DND-41 (cell line): ENCODE measurements at regions not wholly inside any gene's neighbourhood (a gene's known extent, or its start where the extent isn't known, plus 50 kb on each side); places are given as distances from the start of the nearest gene placed in this dataset.

Experiments used
- ATAC-seq: fragments of 200-7000 bp; cut with Tn5 transposase; 3 replicates; pipeline ENCODE4 v1.9.1; 2021; ENCODE audit warnings: low read depth; ENCODE audit not compliant: insufficient read depth
- DNase-seq: peaks from one replicate; pipeline ENCODE4 v3.0.0-alpha.2; 2020
- H2AFZ ChIP-seq: 2 replicates; pipeline ENCODE4 v1.6.0; 2012; ENCODE audit warnings: low read depth, low read length
- H3K27ac ChIP-seq: 2 replicates; pipeline ENCODE4 v1.5.1; 2012; ENCODE audit warnings: low read length, inconsistent platforms
- H3K27me3 ChIP-seq: fragments of 200-600 bp; sonication (generic); 2 replicates; pipeline ENCODE4 v1.6.0; 2012; ENCODE audit warnings: low read length, mild to moderate bottlenecking, inconsistent platforms; ENCODE audit not compliant: insufficient read depth, poor library complexity
- H3K36me3 ChIP-seq: 2 replicates; pipeline ENCODE4 v1.5.1; 2012; ENCODE audit warnings: low read length, inconsistent platforms; ENCODE audit not compliant: insufficient read depth
- H3K4me1 ChIP-seq: 2 replicates; pipeline ENCODE4 v1.5.1; 2012; ENCODE audit warnings: mild to moderate bottlenecking, low read length; ENCODE audit not compliant: insufficient read depth
- H3K4me2 ChIP-seq: 2 replicates; pipeline ENCODE4 v1.6.0; 2012; ENCODE audit warnings: mild to moderate bottlenecking, moderate library complexity, low read length, inconsistent platforms; ENCODE audit not compliant: insufficient read depth
- H3K4me3 ChIP-seq, 2 experiments: fragments of 200-600 bp in 1 of 2; shearing (Covaris generic) in 1 of 2; 2 replicates each; pipeline ENCODE4 v1.5.1; 2012 to 2016; ENCODE audit warnings: inconsistent platforms in 2 of 2, low read length in 2 of 2, mild to moderate bottlenecking in 2 of 2, low read depth in 1 of 2, moderate library complexity in 1 of 2
- H3K79me2 ChIP-seq: 2 replicates; pipeline ENCODE4 v1.6.0; 2012; ENCODE audit warnings: low read length, inconsistent platforms; ENCODE audit not compliant: insufficient read depth
- H3K9ac ChIP-seq: 2 replicates; pipeline ENCODE4 v1.6.0; 2012; ENCODE audit warnings: low read depth, mild to moderate bottlenecking, inconsistent platforms, low read length, moderate library complexity
- H3K9me3 ChIP-seq: 2 replicates; pipeline ENCODE4 v1.5.1; 2012; ENCODE audit warnings: low read length, moderate library complexity, mild to moderate bottlenecking, inconsistent platforms; ENCODE audit not compliant: insufficient read depth, severe bottlenecking
- H4K20me1 ChIP-seq: 2 replicates; pipeline ENCODE4 v1.6.0; 2012; ENCODE audit warnings: low read length; ENCODE audit not compliant: insufficient read depth
- CTCF ChIP-seq: IDR thresholded peaks from 2 replicates; pipeline ENCODE4 v1.5.1; 2012; ENCODE audit warnings: borderline replicate concordance, low read length, moderate library complexity, mild to moderate bottlenecking; ENCODE audit not compliant: poor library complexity, severe bottlenecking; ENCODE audit errors: extremely low read depth
- EZH2 ChIP-seq: IDR thresholded peaks from 3 replicates; pipeline ENCODE4 v1.6.1; 2012; ENCODE audit warnings: borderline replicate concordance, low read depth, mild to moderate bottlenecking, moderate library complexity, low read length, inconsistent platforms; ENCODE audit not compliant: severe bottlenecking

DNA sequence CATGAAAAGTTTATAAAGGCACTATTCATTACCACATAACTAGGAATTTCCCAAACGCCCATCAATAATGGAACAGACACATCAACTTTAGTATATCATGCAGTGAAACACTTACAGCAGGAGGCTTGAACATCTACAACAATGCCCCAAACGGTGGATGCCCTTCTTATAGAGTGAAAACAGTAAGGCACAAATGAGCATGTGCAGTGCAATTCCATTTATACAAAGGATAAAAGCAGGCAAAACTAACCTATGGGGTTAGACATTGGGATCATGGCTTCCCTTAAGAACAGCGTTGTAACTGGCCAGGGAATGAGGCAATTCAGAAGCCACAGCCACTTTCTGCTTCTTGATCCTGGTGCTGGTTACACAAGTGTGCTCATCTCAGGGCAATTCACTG lies 1363.0 kb downstream of the TBC1D22A start:
- Histone ChIP-seq H3K79me2 (no peaks in the 10 kb centered on the region), H3K4me1 (no peaks in the 10 kb centered on the region), H2AFZ (no peak overlapping the region), H4K20me1 (no peaks in the 10 kb centered on the region), H3K9ac (no peak overlapping the region), H3K4me3 (no peak overlapping the region), H3K27ac (no peak overlapping the region), H3K27me3 (no peaks in the 10 kb centered on the region), H3K4me2 (no peak overlapping the region), H3K9me3 (no peaks in the 10 kb centered on the region), H3K36me3 (no peaks in the 10 kb centered on the region)
- DNase-seq (no peak), ATAC-seq (no peak)
- TF ChIP-seq EZH2 (no peak), CTCF (no peak)

GRCh38 chr22:48121984-48122383 lies 1359.5 kb downstream of the TBC1D22A start:
- H3K27ac ChIP-seq = no peak overlapping the region
- H3K4me2 ChIP-seq = no peak overlapping the region
- no peaks in the 10 kb centered on the region for H3K79me2 ChIP-seq
- H3K27me3 ChIP-seq = no peaks in the 10 kb centered on the region
- H3K4me1 ChIP-seq = no peaks in the 10 kb centered on the region
- H3K36me3 ChIP-seq = no peaks in the 10 kb centered on the region
- H2AFZ ChIP-seq = no peak overlapping the region
- no peaks in the 10 kb centered on the region for H4K20me1 ChIP-seq
- H3K9me3 ChIP-seq = no peaks in the 10 kb centered on the region
- no peak overlapping the region for H3K9ac ChIP-seq
- DNase-seq = no peak
- no peak overlapping the region for H3K4me3 ChIP-seq
- no peak for TF ChIP-seq EZH2
- no peak for TF ChIP-seq CTCF
- ATAC-seq = no peak

GRCh38 chr22:48118654-48119053 lies 1356.2 kb downstream of the TBC1D22A start:
- Histone ChIP-seq H3K27ac (no peak overlapping the region), H3K9me3 (no peaks in the 10 kb centered on the region), H3K36me3 (no peaks in the 10 kb centered on the region), H3K4me2 (no peak overlapping the region), H3K9ac (no peak overlapping the region), H3K4me3 (no peak overlapping the region), H3K79me2 (no peaks in the 10 kb centered on the region), H3K4me1 (no peaks in the 10 kb centered on the region), H3K27me3 (no peaks in the 10 kb centered on the region), H4K20me1 (no peaks in the 10 kb centered on the region), H2AFZ (no peak overlapping the region)
- TF ChIP-seq CTCF = no peak
- TF ChIP-seq EZH2 = no peak
- DNase-seq (no peak), ATAC-seq (no peak)

- Histone ChIP-seq H3K27ac (no peak overlapping the region), H3K9me3 (peaks cover 8% of the 10 kb centered on the region), H4K20me1 (no peaks in the 10 kb centered on the region), H3K27me3 (no peaks in the 10 kb centered on the region), H3K4me1 (no peaks in the 10 kb centered on the region), H3K79me2 (no peaks in the 10 kb centered on the region), H3K4me2 (no peak overlapping the region), H2AFZ (no peak overlapping the region), H3K9ac (no peak overlapping the region), H3K36me3 (no peaks in the 10 kb centered on the region), H3K4me3 (no peak overlapping the region)
- no peak for TF ChIP-seq CTCF
- no peak for TF ChIP-seq EZH2
- DNase-seq (no peak), ATAC-seq (no peak)
Observed at GRCh38 chr22:48116871-48117270, 1354.4 kb downstream of the TBC1D22A start.
